ENCODE measurements at regions not wholly inside any gene's neighbourhood (a gene's known extent, or its start where the extent isn't known, plus 50 kb on each side); places are given as distances from the start of the nearest gene placed in this dataset.

DNA sequence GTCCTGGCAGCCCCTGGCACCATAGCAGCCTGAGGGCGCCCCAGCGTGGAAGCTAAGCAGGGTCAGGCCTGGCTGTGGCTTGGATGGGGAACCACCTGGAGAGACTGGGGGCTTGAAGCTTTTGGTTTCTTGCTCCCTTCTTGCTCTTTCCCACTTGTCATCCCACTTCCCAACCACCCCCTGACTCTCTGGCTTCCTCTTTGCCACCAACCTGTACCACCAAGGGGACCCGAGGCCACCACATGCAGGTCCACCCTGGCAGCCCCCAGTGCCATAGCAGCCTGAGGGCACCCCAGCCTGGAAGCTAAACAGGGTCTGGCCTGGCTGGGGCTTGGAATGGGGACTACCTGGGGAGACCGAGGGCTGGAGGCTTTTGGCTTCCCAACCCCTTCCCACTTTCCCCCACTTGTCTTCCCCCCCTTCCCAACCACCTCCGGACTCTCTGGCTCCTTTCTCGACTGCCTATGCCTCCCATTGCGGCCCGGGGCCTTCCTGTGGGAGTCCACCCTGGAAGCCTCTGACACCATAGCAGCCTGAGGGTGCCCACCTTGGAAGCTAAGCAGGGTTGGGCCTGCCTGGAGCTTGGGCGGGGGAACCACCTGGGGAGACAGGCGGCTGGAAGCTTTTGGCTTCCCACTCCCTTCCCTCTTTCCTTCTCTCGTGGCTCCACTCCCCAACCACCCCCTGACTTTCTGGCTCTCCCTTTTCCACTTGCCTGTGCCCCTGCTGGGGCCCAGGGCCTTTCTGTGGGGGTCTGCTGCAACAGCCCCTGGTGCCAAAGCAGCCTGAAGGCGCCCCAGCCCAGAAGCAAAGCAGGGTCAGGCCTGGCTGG, 2294.4 kb downstream of the TP53TG3F start:
- ATAC-seq (no peak), DNase-seq (no peak)
- Histone ChIP-seq H3F3A (ENCODE audit: low read length, unreplicated experiment) (no peaks in the 10 kb centered on the region), H3K9me3 (ENCODE audit: low read length) (no peaks in the 10 kb centered on the region; the same call in 1 of the 2 replicates), H3K79me2 (ENCODE audit: low read length) (no peaks in the 10 kb centered on the region), H3K9me2 (replicated peaks; ENCODE audit: low read length) (no peaks in the 10 kb centered on the region), H3K9ac (ENCODE audit: low read length) (no peak overlapping the region), H3K4me3 (ENCODE audit: low read length) (no peak overlapping the region), H3K4me1 (ENCODE audit: insufficient read depth, low read length) (no peaks in the 10 kb centered on the region), H3K4me2 (ENCODE audit: low read length) (no peak overlapping the region), H3K36me3 (ENCODE audit: low read depth, low read length) (no peaks in the 10 kb centered on the region), H2AFZ (ENCODE audit: low read length) (no peak overlapping the region), H3K27me3 (ENCODE audit: low read length) (no peaks in the 10 kb centered on the region), H4K20me1 (ENCODE audit: low read length) (no peaks in the 10 kb centered on the region), H3K27ac (ENCODE audit: low read length) (no peak overlapping the region)
- TF ChIP-seq EZH2 (IDR thresholded peaks at IDR 0.05; ENCODE audit: low read length, unreplicated experiment) (no peak), EZH2phosphoT487 (IDR thresholded peaks at IDR 0.05; ENCODE audit: borderline replicate concordance, low read length) (no peak)
- TF ChIP-seq, protein P1, sequence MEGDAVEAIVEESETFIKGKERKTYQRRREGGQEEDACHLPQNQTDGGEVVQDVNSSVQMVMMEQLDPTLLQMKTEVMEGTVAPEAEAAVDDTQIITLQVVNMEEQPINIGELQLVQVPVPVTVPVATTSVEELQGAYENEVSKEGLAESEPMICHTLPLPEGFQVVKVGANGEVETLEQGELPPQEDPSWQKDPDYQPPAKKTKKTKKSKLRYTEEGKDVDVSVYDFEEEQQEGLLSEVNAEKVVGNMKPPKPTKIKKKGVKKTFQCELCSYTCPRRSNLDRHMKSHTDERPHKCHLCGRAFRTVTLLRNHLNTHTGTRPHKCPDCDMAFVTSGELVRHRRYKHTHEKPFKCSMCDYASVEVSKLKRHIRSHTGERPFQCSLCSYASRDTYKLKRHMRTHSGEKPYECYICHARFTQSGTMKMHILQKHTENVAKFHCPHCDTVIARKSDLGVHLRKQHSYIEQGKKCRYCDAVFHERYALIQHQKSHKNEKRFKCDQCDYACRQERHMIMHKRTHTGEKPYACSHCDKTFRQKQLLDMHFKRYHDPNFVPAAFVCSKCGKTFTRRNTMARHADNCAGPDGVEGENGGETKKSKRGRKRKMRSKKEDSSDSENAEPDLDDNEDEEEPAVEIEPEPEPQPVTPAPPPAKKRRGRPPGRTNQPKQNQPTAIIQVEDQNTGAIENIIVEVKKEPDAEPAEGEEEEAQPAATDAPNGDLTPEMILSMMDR (conservative IDR thresholded peaks at IDR 0.05; ENCODE audit: low read depth, low read length): no peak
- BruUV-seq (replicated peaks): no TSS peak
- CTCF ChIA-PET: no interaction called here
- POLR2A ChIA-PET (ENCODE audit: unreplicated experiment): no interaction called here
- intact Hi-C loops (cut with micrococcal nuclease): no loop called here

DNA sequence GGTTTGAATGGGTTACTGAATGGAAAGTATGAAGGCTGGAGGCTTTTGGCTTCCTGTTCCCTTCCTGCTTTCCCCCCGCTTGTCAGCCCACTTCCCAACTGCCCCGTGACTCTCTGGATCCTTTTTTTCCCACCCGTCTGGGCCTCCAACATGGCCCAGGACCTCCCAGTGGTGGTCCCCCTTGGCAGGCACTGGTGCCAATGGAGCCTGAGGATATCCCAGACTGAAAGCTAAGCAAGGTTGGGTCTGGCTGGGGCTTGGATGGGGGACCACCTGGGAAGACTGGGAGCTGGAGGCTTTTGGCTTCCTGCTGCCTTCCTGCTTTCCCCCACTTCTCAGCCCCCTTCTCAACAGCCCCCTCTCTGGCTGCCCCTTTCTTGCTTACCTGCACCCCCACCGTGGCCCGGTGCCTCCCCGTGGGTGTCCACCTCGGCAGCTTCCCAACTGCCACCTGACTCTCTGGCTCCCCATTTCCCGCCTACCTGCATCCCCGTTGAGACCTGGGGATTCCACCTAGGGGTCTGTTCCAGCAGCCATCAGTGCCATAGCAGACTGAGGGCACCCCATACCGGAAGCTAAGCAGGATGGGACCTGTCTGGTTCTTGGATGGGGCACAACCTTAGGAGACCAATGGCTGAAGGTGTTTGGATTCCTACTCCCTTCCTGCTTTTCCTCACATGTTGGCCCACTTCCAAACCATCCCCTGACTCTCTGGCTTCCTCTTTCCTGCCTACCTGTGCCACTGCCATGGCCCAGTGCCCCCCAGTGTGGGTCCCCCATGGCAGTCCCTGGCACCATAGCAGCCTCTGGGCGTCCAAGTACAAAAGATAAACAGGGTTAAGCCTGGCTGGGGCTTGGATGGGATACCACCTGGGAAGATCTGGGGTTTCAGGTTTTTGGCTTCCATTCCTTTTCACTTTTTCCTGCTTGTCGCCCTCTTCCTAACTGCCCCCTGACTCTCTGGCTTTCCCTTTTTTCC, 2295.3 kb downstream of the TP53TG3F start:
- CTCF ChIA-PET: no interaction called here
- no peaks in the 10 kb centered on the region; the same call in 1 of the 2 replicates for H3K9me3 ChIP-seq (ENCODE audit: low read length)
- H3K4me1 ChIP-seq (ENCODE audit: insufficient read depth, low read length): no peaks in the 10 kb centered on the region
- TF ChIP-seq, protein P1 (conservative IDR thresholded peaks at IDR 0.05; ENCODE audit: low read depth, low read length): no peak
- TF ChIP-seq EZH2 (IDR thresholded peaks at IDR 0.05; ENCODE audit: low read length, unreplicated experiment) (no peak), EZH2phosphoT487 (IDR thresholded peaks at IDR 0.05; ENCODE audit: borderline replicate concordance, low read length) (no peak)
- POLR2A ChIA-PET (ENCODE audit: unreplicated experiment): no interaction called here
- DNase-seq (no peak), ATAC-seq (no peak)
- no peak overlapping the region for H3K27ac ChIP-seq (ENCODE audit: low read length)
- intact Hi-C loops (cut with micrococcal nuclease): no loop called here
- no peaks in the 10 kb centered on the region for H3F3A ChIP-seq (ENCODE audit: low read length, unreplicated experiment)
- no peaks in the 10 kb centered on the region for H3K9me2 ChIP-seq (replicated peaks; ENCODE audit: low read length)
- BruUV-seq (replicated peaks): no TSS peak
- no peak overlapping the region for H3K4me3 ChIP-seq (ENCODE audit: low read length)
- H3K4me2 ChIP-seq (ENCODE audit: low read length): no peak overlapping the region
- no peak overlapping the region for H2AFZ ChIP-seq (ENCODE audit: low read length)
- no peaks in the 10 kb centered on the region for H3K79me2 ChIP-seq (ENCODE audit: low read length)
- H3K36me3 ChIP-seq (ENCODE audit: low read depth, low read length): no peaks in the 10 kb centered on the region
- no peak overlapping the region for H3K9ac ChIP-seq (ENCODE audit: low read length)
- no peaks in the 10 kb centered on the region for H4K20me1 ChIP-seq (ENCODE audit: low read length)
- H3K27me3 ChIP-seq (ENCODE audit: low read length): no peaks in the 10 kb centered on the region

All from PC-3 (cell line).